ENCODE measurements at regions not wholly inside any gene's neighbourhood (a gene's known extent, or its start where the extent isn't known, plus 50 kb on each side); places are given as distances from the start of the nearest gene placed in this dataset.

- WGBS, 2 experiments (ENCODE audit: extremely low coverage in 1 of 2, insufficient coverage in 1 of 2, insufficient read length in 1 of 2, insufficient replicate concordance in 2 of 2, low coverage in 1 of 2, low lambda C conversion rate in 2 of 2, missing lambda C conversion rate in 1 of 2) = 94% methylated on average over 17 of the region's 18 CpGs; no CpG with 5 or more reads in 1 of the 2 experiments
- TF ChIP-seq SIX5 (IDR thresholded peaks at IDR 0.05; ENCODE audit: low read depth, low read length) (no peak), CTBP2 (IDR thresholded peaks at IDR 0.05; ENCODE audit: borderline replicate concordance, insufficient read depth, insufficient read length, low read length) (no peak), RNF2 (IDR thresholded peaks at IDR 0.05; ENCODE audit: borderline replicate concordance, low read depth, low read length, missing control alignments, poor library complexity, severe bottlenecking) (no peak), HDAC2 (IDR thresholded peaks at IDR 0.05; ENCODE audit: borderline replicate concordance in 1 of 2, low read depth in 2 of 2, low read length in 2 of 2) (no peak), SP1 (IDR thresholded peaks at IDR 0.05; ENCODE audit: low read depth, low read length) (no peak), EP300 (IDR thresholded peaks at IDR 0.05; ENCODE audit: borderline replicate concordance in 1 of 2, low read depth in 2 of 2, low read length in 2 of 2) (no peak), SIRT6 (IDR thresholded peaks at IDR 0.05; ENCODE audit: low read length) (no peak), KDM1A (IDR thresholded peaks at IDR 0.05; ENCODE audit: borderline replicate concordance, low read length) (no peak)
- FAIRE-seq (no peak), DNase-seq (ENCODE audit: low read depth in 1 of 2, low spot score in 2 of 2) (no peak)
- Histone ChIP-seq H3K56ac (replicated peaks; ENCODE audit: insufficient read length, low read depth, low read length) (no peak overlapping the region), H3K27me3 (replicated peaks in 1 of 4; ENCODE audit: control insufficient read depth in 3 of 4, extremely low read depth in 1 of 4, insufficient read depth in 3 of 4, low read length in 3 of 4) (no peaks in the 10 kb centered on the region), H3K4me1 (replicated peaks in 1 of 4; ENCODE audit: control insufficient read depth in 3 of 4, insufficient read depth in 4 of 4, low read length in 3 of 4) (peaks cover 0 to 6% (median 0%) of the 10 kb centered on the region in 4 experiments; a peak in 1 of 7 replicates), H3K79me1 (ENCODE audit: low read depth, low read length) (no peaks in the 10 kb centered on the region), H2AK5ac (ENCODE audit: low read depth, low read length) (0 out of 2 replicates have a peak overlapping the region, but pooled peaks have one; percentile 24), H2BK20ac (ENCODE audit: low read length) (no peak overlapping the region), H3K9me3 (ENCODE audit: insufficient read depth in 2 of 2, low read depth in 1 of 2, low read length in 1 of 2) (no peaks in the 10 kb centered on the region; a peak in 2 of 4 replicates), H3K4ac (replicated peaks; ENCODE audit: insufficient read length, low read depth, low read length) (no peak overlapping the region), H2BK12ac (ENCODE audit: low read depth, low read length) (0 out of 2 replicates have a peak overlapping the region, but pooled peaks have one; percentile 50), H3K23ac (ENCODE audit: insufficient read length) (no peak overlapping the region), H3K4me2 (ENCODE audit: insufficient read depth in 1 of 2, low read depth in 2 of 2, low read length in 2 of 2) (no peak overlapping the region), H3K18ac (ENCODE audit: extremely low read depth, low read length) (no peak overlapping the region), H3K27ac (ENCODE audit: low read depth, low read length) (no peak overlapping the region), H4K5ac (ENCODE audit: insufficient read length, low read depth, low read length) (no peak overlapping the region), H3K23me2 (ENCODE audit: low read depth, low read length) (no peaks in the 10 kb centered on the region; the same call in 1 of the 2 replicates), H3K4me3 (ENCODE audit: extremely low read depth in 1 of 4, insufficient read depth in 2 of 4, low read depth in 3 of 4, low read length in 4 of 4) (no peak overlapping the region), H4K20me1 (replicated peaks in 1 of 2; ENCODE audit: control insufficient read depth in 1 of 2, insufficient read depth in 2 of 2, low read length in 2 of 2) (no peaks in the 10 kb centered on the region), H2BK15ac (ENCODE audit: low read length) (no peak overlapping the region), H3K14ac (ENCODE audit: insufficient read length) (no peak overlapping the region), H4K91ac (replicated peaks; ENCODE audit: insufficient read length, low read length) (no peak overlapping the region), H3K9ac (replicated peaks in 1 of 4; ENCODE audit: extremely low read depth in 1 of 4, low read depth in 3 of 4, low read length in 3 of 4) (no peak overlapping the region), H2AFZ (ENCODE audit: low read length) (no peak overlapping the region), H3K36me3 (ENCODE audit: control insufficient read depth in 2 of 4, insufficient read depth in 4 of 4, low read length in 3 of 4) (no peaks in the 10 kb centered on the region), H2BK5ac (ENCODE audit: low read depth, low read length) (no peak overlapping the region), H3K79me2 (ENCODE audit: control insufficient read depth in 1 of 2, insufficient read depth in 2 of 2, low read length in 2 of 2) (no peaks in the 10 kb centered on the region), H4K8ac (ENCODE audit: extremely low read depth, insufficient read depth, low read length) (no peak overlapping the region), H2BK120ac (replicated peaks; ENCODE audit: low read depth, low read length) (no peak overlapping the region)
- POLR2A ChIA-PET (ENCODE audit: partially characterized antibody) = no interaction called here
- CTCF ChIA-PET (ENCODE audit: partially characterized antibody) = no interaction called here
Observed at GRCh38 chrX:477441-478012, 90.8 kb upstream of the PPP2R3B start.
